Mucosa of descending colon (tissue), 3 donors: ENCODE measurements at regions not wholly inside any gene's neighbourhood (a gene's known extent, or its start where the extent isn't known, plus 50 kb on each side); places are given as distances from the start of the nearest gene placed in this dataset.

ENCODE experiments used
- ATAC-seq: fragments of 200-7000 bp; cut with Tn5 transposase; one replicate; pipeline ENCODE4 v1.9.1; 2020; ENCODE audit warnings: mild to moderate bottlenecking, moderate library complexity
- DNase-seq, 3 donors: peaks; one replicate each; pipeline ENCODE4 v3.0.0-alpha.2; 2020
- H3K36me3 ChIP-seq: fragments of 200-600 bp; one replicate; pipeline ENCODE4 v1.8.0; 2021; ENCODE audit warnings: low read depth, mild to moderate bottlenecking
- H3K4me1 ChIP-seq: fragments of 200-600 bp; one replicate; pipeline ENCODE4 v1.8.0; 2021; ENCODE audit warnings: low read depth, mild to moderate bottlenecking
- H3K4me3 ChIP-seq: fragments of 200-600 bp; one replicate; pipeline ENCODE4 v1.8.0; 2021; ENCODE audit warnings: mild to moderate bottlenecking
- H3K9me3 ChIP-seq: fragments of 200-600 bp; one replicate; pipeline ENCODE4 v1.8.0; 2021; ENCODE audit warnings: mild to moderate bottlenecking
- intact Hi-C, 2 donors: fragments of 100-400 bp; cut with DNase I in 1 of 2; cut with micrococcal nuclease in 1 of 2; formaldehyde crosslinking; loops; one replicate each; pipeline versions ENCODE4 v1.11.0 to v1.11.1; 2022; cut with DNase I, micrococcal nuclease
- TF ChIP-seq, protein P1 (sequence below): fragments of 200-600 bp; IDR thresholded peaks from one replicate; pipeline ENCODE4 v1.8.0; 2022; ENCODE audit warnings: antibody characterized with exemption, mild to moderate bottlenecking
- donor health status: DM: no; HTN: no; CAD: no; lungs with moderate emphysema.
- donor health status: DM: no; HTN: no; CAD: no.
- donor health status: DM: no; HTN: yes; CAD: no.

DNA sequence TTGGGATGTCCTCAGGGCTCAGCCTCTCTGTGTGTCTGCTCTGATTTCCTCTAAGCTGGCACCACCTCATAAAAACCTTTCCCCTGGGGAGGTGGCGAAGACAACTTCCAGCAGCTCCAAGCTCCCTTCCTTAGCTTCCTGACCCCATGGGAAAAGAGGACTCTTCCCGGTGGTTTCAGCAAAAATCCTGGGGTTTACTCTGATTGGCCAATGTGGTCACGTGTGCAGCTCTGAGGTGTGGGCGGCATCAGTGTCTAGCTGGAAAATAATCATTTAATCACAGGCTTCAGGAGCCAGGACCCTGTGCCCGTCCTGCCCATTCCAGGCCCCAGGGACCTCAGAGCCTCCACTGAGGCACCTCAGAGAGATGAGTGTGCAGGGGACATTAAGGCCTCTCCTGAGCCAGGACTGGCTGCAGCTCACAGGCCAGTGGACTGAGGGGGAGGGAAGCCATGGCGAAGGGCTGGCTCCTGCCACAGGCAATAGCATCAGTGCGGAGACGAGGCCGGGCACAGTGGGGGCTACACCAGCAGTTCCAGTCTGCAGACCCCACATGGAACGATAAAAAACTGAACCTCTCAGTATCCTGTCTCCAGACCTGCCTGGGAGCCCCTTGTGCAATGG lies 104.1 kb downstream of the TPRA1 start:
- DNase-seq (no peak), ATAC-seq (no peak)
- TF ChIP-seq, protein P1, sequence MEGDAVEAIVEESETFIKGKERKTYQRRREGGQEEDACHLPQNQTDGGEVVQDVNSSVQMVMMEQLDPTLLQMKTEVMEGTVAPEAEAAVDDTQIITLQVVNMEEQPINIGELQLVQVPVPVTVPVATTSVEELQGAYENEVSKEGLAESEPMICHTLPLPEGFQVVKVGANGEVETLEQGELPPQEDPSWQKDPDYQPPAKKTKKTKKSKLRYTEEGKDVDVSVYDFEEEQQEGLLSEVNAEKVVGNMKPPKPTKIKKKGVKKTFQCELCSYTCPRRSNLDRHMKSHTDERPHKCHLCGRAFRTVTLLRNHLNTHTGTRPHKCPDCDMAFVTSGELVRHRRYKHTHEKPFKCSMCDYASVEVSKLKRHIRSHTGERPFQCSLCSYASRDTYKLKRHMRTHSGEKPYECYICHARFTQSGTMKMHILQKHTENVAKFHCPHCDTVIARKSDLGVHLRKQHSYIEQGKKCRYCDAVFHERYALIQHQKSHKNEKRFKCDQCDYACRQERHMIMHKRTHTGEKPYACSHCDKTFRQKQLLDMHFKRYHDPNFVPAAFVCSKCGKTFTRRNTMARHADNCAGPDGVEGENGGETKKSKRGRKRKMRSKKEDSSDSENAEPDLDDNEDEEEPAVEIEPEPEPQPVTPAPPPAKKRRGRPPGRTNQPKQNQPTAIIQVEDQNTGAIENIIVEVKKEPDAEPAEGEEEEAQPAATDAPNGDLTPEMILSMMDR, result no peak
- Histone ChIP-seq H3K36me3 (no peaks in the 10 kb centered on the region), H3K9me3 (no peaks in the 10 kb centered on the region), H3K4me1 (no peaks in the 10 kb centered on the region), H3K4me3 (no peak overlapping the region)
- intact Hi-C loops, result loop anchor here in 1 of 2 donors (10.0 kb wide), 1 partner anchor 222 kb away; no protein-coding TSS in a partner anchor

DNA sequence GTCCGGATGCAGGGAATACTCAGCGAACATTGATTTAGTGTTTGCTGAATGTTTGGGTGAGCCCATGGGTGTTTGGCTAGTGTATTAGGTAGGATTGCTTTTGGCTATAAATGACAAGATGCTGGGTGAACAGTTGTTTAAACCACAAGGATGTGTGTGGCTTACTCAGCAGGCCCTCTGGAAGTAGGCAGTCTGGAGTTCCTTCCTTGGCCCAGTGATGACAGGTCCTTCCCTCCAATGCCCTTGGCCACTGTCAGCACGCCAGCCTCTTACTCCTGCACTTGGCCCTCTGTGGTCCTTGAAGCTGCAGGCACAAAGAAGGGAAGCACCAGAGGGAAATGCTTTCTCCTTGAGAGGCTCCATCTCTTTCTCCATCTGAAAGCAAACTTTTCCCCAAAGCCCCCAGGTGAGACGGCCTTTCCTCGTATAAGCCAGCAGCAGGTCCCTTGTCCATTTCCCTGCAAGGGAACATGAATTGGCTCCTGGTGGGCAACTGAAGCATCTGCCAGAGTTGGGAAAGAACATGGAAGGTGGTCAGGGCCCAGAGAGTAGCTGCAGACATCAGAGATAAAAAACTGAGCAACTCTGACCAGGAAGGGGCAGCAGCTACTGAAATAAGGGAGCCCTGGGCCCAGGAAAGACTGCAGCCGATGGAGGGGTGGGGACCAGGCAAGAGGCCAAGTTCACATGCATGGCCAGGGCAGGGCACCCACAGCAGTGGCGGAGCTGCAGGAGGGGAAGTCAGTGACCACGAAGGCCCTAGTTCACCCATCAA lies 105.0 kb downstream of the TPRA1 start:
- Histone ChIP-seq H3K9me3 (no peaks in the 10 kb centered on the region), H3K36me3 (no peaks in the 10 kb centered on the region), H3K4me1 (no peaks in the 10 kb centered on the region), H3K4me3 (no peak overlapping the region)
- intact Hi-C loops, result loop anchor here in 1 of 2 donors (10.0 kb wide), 1 partner anchor 221 kb away; no protein-coding TSS in a partner anchor
- TF ChIP-seq, protein P1, result no peak
- DNase-seq (no peak), ATAC-seq (no peak)

DNA sequence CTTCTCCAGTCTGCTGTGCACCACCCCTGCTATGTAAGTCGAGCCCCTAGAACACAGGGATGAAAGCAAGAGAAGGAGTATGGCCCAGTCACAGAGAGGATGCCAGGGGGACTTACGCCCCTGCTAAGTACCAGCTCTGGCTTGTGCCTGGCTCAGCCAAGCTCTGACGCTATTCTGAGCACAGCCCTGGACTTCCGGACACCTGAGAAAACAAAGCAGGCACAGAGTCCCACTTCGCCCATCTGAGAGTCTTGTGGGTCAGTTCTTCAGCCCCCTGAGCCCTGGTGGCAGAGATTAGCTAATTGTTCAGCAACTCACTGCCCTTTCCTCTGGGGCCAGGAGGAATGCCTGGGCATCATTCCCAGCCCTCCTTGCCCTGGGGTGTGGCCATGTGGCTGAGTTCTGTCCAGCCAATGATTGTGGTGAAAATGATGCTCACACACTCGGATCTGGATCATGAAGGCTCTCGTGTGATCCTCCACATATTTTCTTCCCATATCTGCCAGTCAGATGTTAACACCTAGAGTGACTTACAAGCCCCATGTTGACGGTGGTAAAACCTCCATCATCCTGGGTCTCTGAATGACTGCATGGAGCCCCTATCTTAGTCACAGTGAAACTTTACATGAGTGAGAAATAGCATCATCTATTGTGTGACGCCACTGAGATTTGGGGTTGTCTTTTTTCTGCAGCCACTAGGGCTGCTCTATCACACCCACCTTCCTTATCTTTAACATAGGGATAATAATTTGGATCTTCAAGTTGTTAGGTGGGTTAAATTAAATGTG lies 105.7 kb downstream of the TPRA1 start:
- Histone ChIP-seq H3K4me3 (no peak overlapping the region), H3K9me3 (no peaks in the 10 kb centered on the region), H3K4me1 (no peaks in the 10 kb centered on the region), H3K36me3 (no peaks in the 10 kb centered on the region)
- ATAC-seq, result no peak
- TF ChIP-seq, protein P1, result no peak
- intact Hi-C loops, result loop anchor here in 1 of 2 donors (10.0 kb wide), 1 partner anchor 220 kb away; no protein-coding TSS in a partner anchor
- DNase-seq, result no peak

DNA sequence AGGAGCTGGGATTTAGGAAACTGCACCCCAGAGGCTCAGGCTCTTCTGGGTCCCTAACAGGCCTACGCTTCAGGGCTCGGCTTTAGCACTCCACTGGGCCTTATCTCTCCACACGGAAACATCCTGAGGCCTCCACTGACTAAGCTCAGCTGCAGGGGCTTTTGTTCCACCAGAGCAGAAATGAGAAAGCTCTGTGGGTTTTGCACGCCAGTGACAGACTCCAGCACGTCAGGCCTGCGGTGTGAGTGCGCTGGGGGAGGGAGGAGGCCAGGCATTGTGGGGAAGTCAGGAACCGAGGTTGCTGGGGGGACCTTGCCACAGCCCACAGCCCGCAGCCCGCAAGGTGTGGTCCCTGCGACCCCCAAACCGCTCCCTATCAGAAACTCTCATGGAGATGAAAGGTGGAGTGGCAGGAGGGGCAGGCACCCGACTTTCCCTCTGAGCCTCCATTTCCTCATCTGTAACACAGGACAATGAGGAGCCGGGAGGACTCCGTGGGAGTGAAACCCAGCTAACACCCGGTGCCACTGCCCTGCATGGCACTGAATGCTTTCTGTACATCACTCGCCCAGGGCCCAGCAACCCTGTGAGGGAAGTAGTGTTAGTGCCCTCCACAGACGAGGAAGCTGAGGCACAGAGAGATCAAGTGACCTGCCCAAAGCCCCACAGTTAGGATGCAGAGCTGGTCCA lies 106.5 kb downstream of the TPRA1 start:
- no peak for ATAC-seq
- TF ChIP-seq, protein P1, result no peak
- Histone ChIP-seq H3K9me3 (no peaks in the 10 kb centered on the region), H3K36me3 (no peaks in the 10 kb centered on the region), H3K4me1 (no peaks in the 10 kb centered on the region), H3K4me3 (no peak overlapping the region)
- intact Hi-C loops, result loop anchor here in 1 of 2 donors (10.0 kb wide), 1 partner anchor 219 kb away; no protein-coding TSS in a partner anchor
- DNase-seq, result no peak

DNA sequence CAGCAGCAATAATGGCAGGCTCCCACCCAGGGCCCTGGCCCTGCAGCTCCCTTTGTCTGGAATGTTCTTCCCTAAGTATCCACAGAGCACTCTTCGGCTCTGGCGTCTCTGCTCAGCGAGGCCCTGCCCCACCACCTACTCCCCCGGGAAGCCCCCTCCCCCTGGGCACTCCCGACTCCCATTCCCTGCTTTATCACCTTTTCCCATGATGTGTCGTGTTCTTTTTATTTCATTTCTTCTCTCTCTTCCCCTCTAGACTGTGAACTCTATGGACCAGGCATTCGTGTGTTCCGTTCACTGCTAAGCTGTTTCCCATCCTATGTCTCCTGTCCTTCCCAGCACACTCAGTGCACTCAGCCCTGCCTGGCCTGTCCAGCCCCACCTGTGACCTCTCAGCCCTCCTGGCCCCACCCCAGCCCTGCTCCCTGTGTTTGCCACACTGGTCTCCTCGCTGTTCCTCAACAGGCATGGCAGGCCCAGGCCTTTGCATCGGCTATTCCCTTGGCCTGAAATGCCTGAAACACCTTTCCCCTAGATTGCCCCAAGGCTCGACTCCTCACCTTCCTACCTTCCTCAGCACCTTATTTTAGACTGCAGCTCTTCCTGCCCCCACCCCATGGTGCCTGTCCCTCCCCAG lies 107.4 kb downstream of the TPRA1 start:
- ATAC-seq (no peak), DNase-seq (no peak)
- no peaks in the 10 kb centered on the region for H3K9me3 ChIP-seq
- TF ChIP-seq, protein P1, result no peak
- intact Hi-C loops, result loop anchor here in 1 of 2 donors (10.0 kb wide), 1 partner anchor 218 kb away; no protein-coding TSS in a partner anchor
- H3K4me3 ChIP-seq, result no peak overlapping the region
- no peaks in the 10 kb centered on the region for H3K4me1 ChIP-seq
- H3K36me3 ChIP-seq, result no peaks in the 10 kb centered on the region
